Mesodermal cell (in vitro differentiated cells): ENCODE measurements at regions not wholly inside any gene's neighbourhood (a gene's known extent, or its start where the extent isn't known, plus 50 kb on each side); places are given as distances from the start of the nearest gene placed in this dataset.

ENCODE experiments used
- H3K27ac ChIP-seq: 2 replicates; pipeline ENCODE4 v1.7.0; 2013; ENCODE audit warnings: mild to moderate bottlenecking, low read depth, low read length, moderate library complexity; ENCODE audit not compliant: severe bottlenecking
- H3K36me3 ChIP-seq: 2 replicates; pipeline ENCODE4 v1.7.1; 2013; ENCODE audit warnings: mild to moderate bottlenecking, low read length, moderate library complexity; ENCODE audit not compliant: control insufficient read depth, insufficient read depth
- H3K4me1 ChIP-seq: one replicate; pipeline ENCODE4 v1.7.1; 2013; ENCODE audit warnings: mild to moderate bottlenecking, low read length; ENCODE audit not compliant: insufficient read depth, control insufficient read depth, poor library complexity, severe bottlenecking
- H3K4me3 ChIP-seq: 2 replicates; pipeline ENCODE4 v1.7.0; 2013; ENCODE audit warnings: low read length, control low read depth, mild to moderate bottlenecking; ENCODE audit not compliant: insufficient read depth, poor library complexity, severe bottlenecking; ENCODE audit errors: extremely low read depth
- H3K9me3 ChIP-seq: 2 replicates; pipeline ENCODE4 v1.7.1; 2013; ENCODE audit warnings: mild to moderate bottlenecking, low read length, moderate library complexity; ENCODE audit not compliant: control insufficient read depth
- WGBS, 2 experiments: methylation state at CpG; one replicate each; pipeline ENCODE4 v1.1.5; 2013; ENCODE audit warnings: missing lambda C conversion rate in 2 of 2; ENCODE audit not compliant: insufficient coverage in 2 of 2; 5-methylcytosine and 5-hydroxymethylcytosine counted together

GRCh38 chr15:96792216-96792615 is 461.7 kb downstream of the NR2F2 start:
- Histone ChIP-seq H3K4me3 (no peak overlapping the region), H3K36me3 (no peaks in the 10 kb centered on the region), H3K9me3 (no peaks in the 10 kb centered on the region), H3K4me1 (no peaks in the 10 kb centered on the region), H3K27ac (no peak overlapping the region)
- WGBS, 2 experiments = 89% methylated on average over 3 of the region's 3 CpGs; no CpG with 5 or more reads in 1 of the 2 experiments

DNA sequence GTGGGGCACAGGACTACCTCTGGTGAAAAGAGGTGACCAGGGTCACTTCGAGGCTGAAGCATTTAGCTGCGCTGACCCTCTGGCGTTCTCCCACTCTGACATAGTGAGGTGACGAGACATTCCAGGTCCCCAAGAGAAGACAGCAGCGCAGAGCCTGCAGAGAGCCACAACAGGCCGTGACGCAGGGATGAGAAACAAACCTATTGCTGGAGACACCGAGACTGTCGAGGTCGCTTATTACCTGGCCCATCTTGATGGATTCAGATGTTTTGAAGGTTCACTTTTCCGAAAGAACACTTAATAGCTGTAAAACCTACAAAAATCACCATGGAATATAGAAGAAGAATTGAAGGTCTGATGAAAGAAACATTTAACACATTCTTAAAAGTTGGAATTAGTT is 466.3 kb downstream of the NR2F2 start:
- no peak overlapping the region for H3K4me3 ChIP-seq
- H3K4me1 ChIP-seq = no peaks in the 10 kb centered on the region
- H3K27ac ChIP-seq = no peak overlapping the region
- H3K36me3 ChIP-seq = no peaks in the 10 kb centered on the region
- 93 to 100% methylated on average over 7 to 9 of the region's 11 CpGs for WGBS, 2 experiments
- H3K9me3 ChIP-seq = no peaks in the 10 kb centered on the region

GRCh38 chr15:96801576-96802150 is 471.2 kb downstream of the NR2F2 start:
- Histone ChIP-seq H3K4me1 (no peaks in the 10 kb centered on the region), H3K4me3 (no peak overlapping the region), H3K9me3 (no peaks in the 10 kb centered on the region), H3K27ac (no peak overlapping the region), H3K36me3 (no peaks in the 10 kb centered on the region)
- WGBS, 2 experiments = 89 to 98% methylated on average over 12 of the region's 14 CpGs

DNA sequence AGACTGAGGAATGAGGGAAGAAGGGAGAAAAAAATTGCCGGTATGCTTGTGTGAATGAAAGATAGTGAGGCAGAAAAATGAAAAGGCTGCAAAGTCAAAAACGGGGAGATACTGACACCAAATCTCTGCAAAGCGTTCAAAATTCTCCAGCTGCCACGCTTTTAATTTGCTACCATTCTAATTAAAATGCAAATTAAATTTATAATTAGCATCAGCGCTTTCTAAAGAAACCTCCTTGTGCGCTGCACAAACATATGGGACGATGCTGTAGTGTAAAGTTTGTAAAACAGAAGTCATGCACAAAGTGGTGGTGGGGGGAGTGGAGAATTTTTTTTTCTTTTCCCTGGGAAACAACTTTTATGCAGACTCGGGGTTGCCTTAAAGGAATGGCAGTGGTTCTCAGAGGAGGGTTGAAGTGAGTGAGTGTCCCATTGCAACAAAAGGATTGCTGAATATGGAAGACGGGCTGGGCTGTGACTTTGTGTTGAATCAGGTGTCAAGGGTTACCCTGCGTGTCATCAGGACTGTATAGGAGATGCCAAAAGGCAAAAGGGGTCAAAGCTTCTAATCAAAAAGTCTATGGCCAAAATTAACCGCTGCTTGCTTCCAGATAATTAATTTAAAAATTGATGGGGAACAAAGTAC is 472.2 kb downstream of the NR2F2 start:
- Histone ChIP-seq H3K27ac (no peak overlapping the region), H3K36me3 (no peaks in the 10 kb centered on the region), H3K9me3 (no peaks in the 10 kb centered on the region), H3K4me3 (no peak overlapping the region), H3K4me1 (no peaks in the 10 kb centered on the region)
- WGBS, 2 experiments = 81% methylated on average over 7 to 8 of the region's 11 CpGs

DNA sequence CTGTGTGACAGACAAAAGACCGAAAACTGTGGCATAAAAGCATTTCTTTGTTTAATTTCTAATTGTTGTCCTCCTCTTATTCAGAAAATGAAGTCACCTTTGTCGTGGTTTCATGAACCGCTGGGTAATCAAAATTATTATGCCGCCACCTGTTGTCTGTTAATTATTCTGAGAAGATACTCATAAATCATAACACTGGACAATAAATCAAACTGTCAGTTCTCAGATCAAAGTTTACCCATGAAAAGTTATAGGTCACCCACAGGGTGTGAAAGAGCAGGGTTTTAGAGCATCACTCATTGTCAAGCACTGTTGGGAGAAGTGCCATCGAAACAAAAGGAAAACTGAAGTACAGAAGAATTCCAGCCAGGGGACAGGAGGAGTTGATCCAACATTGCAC is 474.3 kb downstream of the NR2F2 start:
- H3K9me3 ChIP-seq = no peaks in the 10 kb centered on the region
- H3K4me3 ChIP-seq = no peak overlapping the region
- 83% methylated on average over 1 of the region's 5 CpGs; no CpG with 5 or more reads in 1 of the 2 experiments for WGBS, 2 experiments
- H3K36me3 ChIP-seq = no peaks in the 10 kb centered on the region
- no peaks in the 10 kb centered on the region for H3K4me1 ChIP-seq
- no peak overlapping the region for H3K27ac ChIP-seq

DNA sequence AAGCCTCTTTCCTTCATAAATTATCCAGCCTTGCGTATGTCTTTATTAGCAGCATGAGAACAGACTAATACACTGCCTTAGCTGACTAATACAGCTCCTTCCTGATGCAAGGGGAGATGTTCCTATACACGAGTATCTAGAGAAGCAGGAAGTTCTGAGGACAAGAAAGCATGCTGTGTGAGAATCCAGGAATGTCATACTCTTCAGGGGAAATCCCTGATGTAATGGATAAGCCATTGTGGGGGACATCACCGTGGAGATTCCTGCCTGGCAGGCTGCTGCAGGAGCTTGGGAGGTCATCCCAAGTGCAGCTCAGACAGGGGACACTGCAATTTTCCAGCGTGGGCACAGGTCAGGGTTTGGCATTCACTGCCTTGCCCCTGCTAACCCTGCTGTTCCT is 476.9 kb downstream of the NR2F2 start:
- H3K36me3 ChIP-seq = no peaks in the 10 kb centered on the region
- WGBS, 2 experiments = 78 to 86% methylated on average over 3 of the region's 4 CpGs
- H3K27ac ChIP-seq = no peak overlapping the region
- no peaks in the 10 kb centered on the region for H3K9me3 ChIP-seq
- H3K4me1 ChIP-seq = no peaks in the 10 kb centered on the region
- no peak overlapping the region for H3K4me3 ChIP-seq

DNA sequence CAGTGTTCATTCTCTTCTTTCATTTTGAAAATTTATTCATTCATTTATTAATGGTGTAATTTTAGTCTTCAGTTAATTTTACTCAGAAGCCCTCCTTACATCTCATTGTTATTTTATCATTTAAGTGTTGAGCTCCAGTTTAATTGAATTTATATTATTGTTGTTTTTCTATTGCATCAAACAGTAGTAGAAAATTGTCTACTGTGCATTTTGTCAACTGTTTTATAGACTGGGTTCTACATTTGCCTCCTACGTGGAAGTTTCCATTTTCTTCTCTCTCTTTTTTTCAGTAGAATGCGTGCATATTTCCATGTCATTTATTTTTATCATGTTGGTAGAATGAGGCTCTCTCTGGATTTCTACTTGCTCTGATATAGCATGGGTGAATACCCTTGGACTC is 487.4 kb downstream of the NR2F2 start:
- no peaks in the 10 kb centered on the region for H3K9me3 ChIP-seq
- no peak overlapping the region for H3K27ac ChIP-seq
- no peaks in the 10 kb centered on the region for H3K4me1 ChIP-seq
- no peaks in the 10 kb centered on the region for H3K36me3 ChIP-seq
- H3K4me3 ChIP-seq = no peak overlapping the region
- WGBS, 2 experiments = no CpG with 5 or more reads among the region's 2 CpGs

GRCh38 chr15:96818861-96819260 is 488.4 kb downstream of the NR2F2 start:
- no CpG with 5 or more reads among the region's 4 CpGs for WGBS, 2 experiments
- Histone ChIP-seq H3K4me1 (no peaks in the 10 kb centered on the region), H3K27ac (no peak overlapping the region), H3K36me3 (no peaks in the 10 kb centered on the region), H3K4me3 (no peak overlapping the region), H3K9me3 (no peaks in the 10 kb centered on the region)

DNA sequence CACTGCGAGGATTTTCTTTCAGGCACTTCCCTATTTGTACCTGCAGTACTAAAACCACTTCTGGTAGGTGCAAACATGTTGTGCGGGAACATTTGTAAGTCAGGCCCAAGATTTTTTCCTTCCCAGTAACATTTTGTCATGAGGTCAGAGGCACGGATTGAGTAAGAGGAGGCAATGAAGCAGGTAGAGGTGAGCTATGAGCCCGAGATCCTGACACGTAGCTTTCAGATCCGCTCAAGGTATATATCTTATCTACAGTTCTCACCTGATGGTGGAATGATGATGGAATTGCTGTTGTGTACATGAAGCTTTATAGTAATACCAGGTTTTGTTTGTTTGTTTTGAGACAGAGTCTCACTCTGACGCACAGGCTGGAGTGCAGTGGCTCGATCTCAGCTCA is 497.5 kb downstream of the NR2F2 start:
- Histone ChIP-seq H3K4me1 (no peaks in the 10 kb centered on the region), H3K9me3 (no peaks in the 10 kb centered on the region), H3K4me3 (no peak overlapping the region), H3K27ac (no peak overlapping the region), H3K36me3 (no peaks in the 10 kb centered on the region)
- 88 to 100% methylated on average over 1 to 2 of the region's 8 CpGs for WGBS, 2 experiments

DNA sequence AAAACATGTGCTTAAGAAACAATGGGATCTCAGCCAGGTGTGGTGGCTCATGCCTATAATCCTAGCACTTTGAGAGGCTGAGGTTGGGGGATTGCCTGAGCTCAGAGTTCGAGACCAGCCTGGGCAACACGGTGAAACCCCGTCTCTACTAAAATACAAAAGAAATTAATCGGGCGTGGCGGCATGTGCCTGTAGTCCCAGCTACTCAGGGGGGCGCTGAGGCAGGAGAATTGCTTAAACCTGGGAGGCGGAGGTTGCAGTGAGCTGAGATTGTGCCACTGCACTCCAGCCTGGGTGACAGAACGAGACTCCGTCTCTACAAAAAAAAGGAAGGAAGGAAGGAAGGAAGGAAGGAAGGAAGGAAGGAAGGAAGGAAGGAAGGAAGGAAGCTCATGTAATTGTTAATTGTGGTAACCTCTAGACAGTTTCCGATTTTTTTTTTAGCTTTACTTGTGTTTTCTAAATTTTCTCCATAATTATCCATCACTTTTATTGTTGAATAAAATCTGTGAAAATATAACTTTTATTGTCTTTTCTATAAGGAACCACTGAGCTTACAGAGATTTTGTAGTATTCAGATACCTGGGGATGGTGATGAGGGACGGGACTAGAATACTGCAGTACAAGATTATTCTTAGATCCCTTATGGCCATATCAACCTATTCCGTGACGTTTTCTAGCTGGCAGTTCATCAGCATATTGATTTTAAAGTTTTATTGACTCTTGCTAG is 506.9 kb downstream of the NR2F2 start:
- Histone ChIP-seq H3K4me3 (no peak overlapping the region), H3K4me1 (no peaks in the 10 kb centered on the region), H3K9me3 (no peaks in the 10 kb centered on the region), H3K36me3 (no peaks in the 10 kb centered on the region), H3K27ac (no peak overlapping the region)
- WGBS, 2 experiments = 74 to 95% methylated on average over 2 to 4 of the region's 14 CpGs

DNA sequence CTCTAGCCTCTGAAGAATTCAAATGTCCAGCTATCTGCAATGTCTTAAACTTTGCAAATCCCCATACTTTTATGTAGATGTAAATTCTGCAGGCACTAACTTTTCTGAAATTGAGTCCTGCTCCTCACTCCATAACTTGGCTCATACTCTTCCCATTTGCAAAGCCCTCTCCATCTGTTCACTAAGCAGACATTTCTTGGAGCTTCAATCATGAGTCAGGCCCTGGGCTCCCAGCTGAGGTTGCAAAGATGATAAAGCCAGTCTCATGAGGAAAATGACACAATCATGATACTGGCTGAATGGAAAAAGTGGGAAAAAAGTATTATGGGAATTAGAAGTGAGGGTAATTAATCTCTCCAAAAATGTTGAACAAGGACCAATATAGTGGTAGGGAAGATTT is 507.6 kb downstream of the NR2F2 start:
- no peaks in the 10 kb centered on the region for H3K4me1 ChIP-seq
- no peak overlapping the region for H3K27ac ChIP-seq
- H3K9me3 ChIP-seq = no peaks in the 10 kb centered on the region
- H3K36me3 ChIP-seq = no peaks in the 10 kb centered on the region
- H3K4me3 ChIP-seq = no peak overlapping the region
